Thoracic aorta (tissue), 2 donors: ENCODE measurements at regions not wholly inside any gene's neighbourhood (a gene's known extent, or its start where the extent isn't known, plus 50 kb on each side); places are given as distances from the start of the nearest gene placed in this dataset.

ENCODE experiments used
- ATAC-seq: fragments of 150-250 bp; one replicate; pipeline ENCODE4 v1.8.0; 2017; ENCODE audit warnings: low read depth; ENCODE audit not compliant: insufficient number of reproducible peaks, low FRiP score
- DNase-seq: peaks from one replicate; pipeline ENCODE4 v3.0.0-alpha.2; 2020; ENCODE audit warnings: low spot score
- H3K27ac ChIP-seq, 2 donors: fragments of 200-600 bp; sonication (generic); 1 replicate in 1 of 2; 2 replicates in 1 of 2; pipeline ENCODE4 v1.5.1; 2016; ENCODE audit warnings: mild to moderate bottlenecking in 2 of 2, moderate library complexity in 2 of 2
- H3K27me3 ChIP-seq: fragments of 200-600 bp; sonication (generic); replicated peaks from 2 replicates; pipeline ENCODE4 v1.6.0; 2016; ENCODE audit warnings: mild to moderate bottlenecking; ENCODE audit not compliant: insufficient read depth
- H3K36me3 ChIP-seq: fragments of 200-600 bp; sonication (generic); one replicate; pipeline ENCODE4 v1.5.1; 2016
- H3K4me1 ChIP-seq, 2 donors: fragments of 200-600 bp; sonication (generic); 1 replicate in 1 of 2; 2 replicates in 1 of 2; pipeline versions ENCODE4 v1.5.1 to v1.6.0; 2016; ENCODE audit warnings: low read depth in 2 of 2, mild to moderate bottlenecking in 1 of 2; ENCODE audit not compliant: control insufficient read depth in 1 of 2
- H3K4me3 ChIP-seq: fragments of 200-600 bp; sonication (generic); 2 replicates; pipeline ENCODE4 v1.5.1; 2016; ENCODE audit warnings: mild to moderate bottlenecking
- H3K9me3 ChIP-seq: fragments of 200-600 bp; sonication (generic); 2 replicates; pipeline ENCODE4 v1.5.1; 2016
- CTCF ChIP-seq: fragments of 200-600 bp; sonication (generic); IDR thresholded peaks from one replicate; pipeline ENCODE4 v1.5.1; 2019; ENCODE audit warnings: antibody characterized with exemption

GRCh38 chr6:54770328-54770727 lies 76.2 kb upstream of the FAM83B start:
- Histone ChIP-seq H3K4me1 (no peaks in the 10 kb centered on the region), H3K36me3 (no peaks in the 10 kb centered on the region), H3K4me3 (no peak overlapping the region), H3K9me3 (no peaks in the 10 kb centered on the region), H3K27me3 (no peaks in the 10 kb centered on the region), H3K27ac (no peak overlapping the region)
- no peak for TF ChIP-seq CTCF
- DNase-seq = no peak
- no peak for ATAC-seq

DNA sequence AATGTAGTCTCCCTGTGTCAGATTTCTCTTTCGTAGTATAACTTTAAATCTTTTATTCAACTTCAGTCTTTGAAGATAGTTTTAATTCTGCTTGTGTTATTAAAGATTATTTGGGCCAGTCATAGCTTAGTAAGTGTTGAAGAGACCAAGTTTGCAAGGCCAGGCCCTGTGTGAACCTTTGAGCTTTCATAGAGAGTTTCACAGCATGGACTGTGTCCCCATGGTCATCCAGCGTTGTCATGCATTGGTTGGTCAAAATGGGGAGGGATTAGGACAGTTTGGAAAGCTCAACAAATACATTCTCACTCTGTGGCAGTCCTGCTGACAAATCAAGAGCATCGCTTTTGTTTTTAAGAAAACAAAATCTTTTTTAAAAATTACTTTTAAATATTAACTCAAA lies 74.6 kb upstream of the FAM83B start:
- no peak for TF ChIP-seq CTCF
- H3K27me3 ChIP-seq = no peaks in the 10 kb centered on the region
- H3K36me3 ChIP-seq = no peaks in the 10 kb centered on the region
- ATAC-seq (no peak), DNase-seq (no peak)
- no peaks in the 10 kb centered on the region for H3K4me1 ChIP-seq
- H3K27ac ChIP-seq = no peak overlapping the region
- no peaks in the 10 kb centered on the region for H3K9me3 ChIP-seq
- H3K4me3 ChIP-seq = no peak overlapping the region

GRCh38 chr6:54772610-54773009 lies 74.0 kb upstream of the FAM83B start:
- no peaks in the 10 kb centered on the region for H3K4me1 ChIP-seq

GRCh38 chr6:54775576-54775975 lies 71.0 kb upstream of the FAM83B start:
- Histone ChIP-seq H3K4me3 (no peak overlapping the region), H3K36me3 (no peaks in the 10 kb centered on the region), H3K9me3 (no peaks in the 10 kb centered on the region), H3K27ac (no peak overlapping the region), H3K4me1 (no peaks in the 10 kb centered on the region), H3K27me3 (no peaks in the 10 kb centered on the region)
- no peak for DNase-seq
- ATAC-seq = no peak
- no peak for TF ChIP-seq CTCF

More at GRCh38 chr6:54772610-54773009, 74.0 kb upstream of the FAM83B start:
- Histone ChIP-seq H3K36me3 (no peaks in the 10 kb centered on the region), H3K27me3 (no peaks in the 10 kb centered on the region), H3K9me3 (no peaks in the 10 kb centered on the region), H3K4me3 (no peak overlapping the region), H3K27ac (no peak overlapping the region)
- no peak for DNase-seq
- TF ChIP-seq CTCF = no peak
- ATAC-seq = no peak

- DNase-seq (no peak), ATAC-seq (no peak)
- no peak for TF ChIP-seq CTCF
- H3K9me3 ChIP-seq = no peaks in the 10 kb centered on the region
- H3K27ac ChIP-seq = no peak overlapping the region
- H3K4me1 ChIP-seq = no peaks in the 10 kb centered on the region
- no peak overlapping the region for H3K4me3 ChIP-seq
- no peaks in the 10 kb centered on the region for H3K36me3 ChIP-seq
- no peaks in the 10 kb centered on the region for H3K27me3 ChIP-seq
Measured at GRCh38 chr6:54776891-54777290, 69.7 kb upstream of the FAM83B start.
